SK-N-SH (cell line): ENCODE measurements at regions not wholly inside any gene's neighbourhood (a gene's known extent, or its start where the extent isn't known, plus 50 kb on each side); places are given as distances from the start of the nearest gene placed in this dataset.

Experiments used
- CTCF ChIA-PET: fragments of 300-600, 350-600 bp; formaldehyde crosslinking; extraction: SDS; loops from one replicate; lab custom pipeline; 2021; lab: Yijun Ruan, JAX
- POLR2A ChIA-PET: fragments of 350-600 bp; sonication (Branson Sonifier 250); formaldehyde crosslinking; extraction: SDS; loops from one replicate; lab custom pipeline; 2020; ENCODE audit warnings: antibody characterized with exemption, inconsistent platforms; lab: Yijun Ruan, JAX
- DNase-seq: peaks from one replicate; pipeline ENCODE4 v3.0.0; 2012
- H2AFZ ChIP-seq: fragments of 200-600 bp; sonication (generic); 2 replicates; pipeline ENCODE4 v1.8.1; 2016; ENCODE audit warnings: antibody characterized with exemption, mild to moderate bottlenecking, low read depth
- H3F3A ChIP-seq: fragments of 200-600 bp; sonication (generic); replicated peaks from 2 replicates; pipeline ENCODE3; 2016; ENCODE audit warnings: antibody characterized with exemption, mild to moderate bottlenecking; ENCODE audit not compliant: insufficient read depth
- H3K27ac ChIP-seq, 2 experiments: fragments of 200-500 bp in 1 of 2; fragments of 200-600 bp in 1 of 2; sonication (Bioruptor generic) in 1 of 2; sonication (generic), shearing (Covaris generic) in 1 of 2; 2 replicates each; pipeline versions ENCODE4 v1.5.1 to v1.6.1; 2014 to 2016; ENCODE audit warnings: low read depth in 2 of 2, inconsistent platforms in 1 of 2, low read length in 1 of 2, mild to moderate bottlenecking in 1 of 2, mixed read lengths in 1 of 2
- H3K27me3 ChIP-seq: fragments of 200-600 bp; sonication (generic), shearing (Covaris generic); 2 replicates; pipeline ENCODE4 v1.6.1; 2016; ENCODE audit warnings: mixed run types; ENCODE audit not compliant: insufficient read depth
- H3K36me3 ChIP-seq, 2 experiments: fragments of 200-500 bp in 1 of 2; fragments of 200-600 bp in 1 of 2; sonication (Bioruptor generic) in 1 of 2; sonication (generic) in 1 of 2; replicated peaks in 1 of 2; 2 replicates each; pipeline versions ENCODE3 to v1.5.1; 2014 to 2016; ENCODE audit warnings: low read length in 1 of 2, mild to moderate bottlenecking in 1 of 2; ENCODE audit not compliant: insufficient read depth in 2 of 2, control insufficient read depth in 1 of 2
- H3K4me1 ChIP-seq, 2 experiments: fragments of 200-500 bp in 1 of 2; fragments of 200-600 bp in 1 of 2; sonication (Bioruptor generic) in 1 of 2; sonication (generic), shearing (Covaris generic) in 1 of 2; 2 replicates each; pipeline versions ENCODE4 v1.5.1 to v1.6.1; 2014 to 2016; ENCODE audit warnings: low read depth in 1 of 2, low read length in 1 of 2, mixed run types in 1 of 2; ENCODE audit not compliant: insufficient read depth in 2 of 2, control insufficient read depth in 1 of 2
- H3K4me2 ChIP-seq: fragments of 200-600 bp; sonication (generic), shearing (Covaris generic); 2 replicates; pipeline ENCODE4 v1.6.1; 2017; ENCODE audit warnings: mixed run types
- H3K4me3 ChIP-seq, 2 experiments: fragments of 200-500 bp in 1 of 2; fragments of 200-600 bp in 1 of 2; sonication (Bioruptor generic) in 1 of 2; sonication (generic), shearing (Covaris generic) in 1 of 2; 2 replicates each; pipeline versions ENCODE4 v1.5.1 to v1.8.1; 2014 to 2016; ENCODE audit warnings: low read depth in 2 of 2, inconsistent platforms in 1 of 2, low read length in 1 of 2, mild to moderate bottlenecking in 1 of 2, mixed read lengths in 1 of 2, moderate library complexity in 1 of 2
- H3K79me2 ChIP-seq: fragments of 200-600 bp; sonication (generic); 2 replicates; pipeline ENCODE4 v1.8.1; 2017; ENCODE audit warnings: mild to moderate bottlenecking; ENCODE audit not compliant: insufficient read depth
- H3K9ac ChIP-seq: fragments of 200-600 bp; sonication (generic); 2 replicates; pipeline ENCODE4 v1.6.1; 2017; ENCODE audit warnings: mixed run types
- H3K9me2 ChIP-seq: fragments of 200-600 bp; sonication (generic); 2 replicates; pipeline ENCODE4 v1.6.1; 2017; ENCODE audit warnings: mixed run types
- H3K9me3 ChIP-seq: fragments of 200-600 bp; sonication (generic); 2 replicates; pipeline ENCODE4 v1.6.1; 2017; ENCODE audit warnings: mixed run types, mild to moderate bottlenecking, moderate library complexity
- H4K20me1 ChIP-seq: fragments of 200-600 bp; sonication (generic); 2 replicates; pipeline ENCODE4 v1.6.1; 2017; ENCODE audit warnings: mild to moderate bottlenecking, mixed run types; ENCODE audit not compliant: insufficient read depth
- CHD2 ChIP-seq: fragments of 150-350 bp; IDR thresholded peaks from 2 replicates; pipeline ENCODE4 v1.6.1; 2018; ENCODE audit warnings: low read length; ENCODE audit not compliant: partially characterized antibody
- CTCF ChIP-seq: fragments of 200-600 bp; sonication (generic); IDR thresholded peaks from 2 replicates; pipeline ENCODE4 v1.6.1; 2017; ENCODE audit warnings: antibody characterized with exemption, mild to moderate bottlenecking, moderate library complexity
- GABPA ChIP-seq: IDR thresholded peaks from 2 replicates; pipeline ENCODE4 v1.4.0; 2012; ENCODE audit warnings: low read depth, mild to moderate bottlenecking
- GATA2 ChIP-seq: sonication (generic); formaldehyde crosslinking; IDR thresholded peaks from 2 replicates; pipeline ENCODE4 v1.5.0; 2020; ENCODE audit warnings: mild to moderate bottlenecking, missing genetic modification reagents
- MXI1 ChIP-seq: IDR thresholded peaks from 2 replicates; pipeline ENCODE4 v1.6.1; 2012; ENCODE audit warnings: mild to moderate bottlenecking, low read depth, low read length, improper control_type of control experiment
- NFIC ChIP-seq: IDR thresholded peaks from 2 replicates; pipeline ENCODE4 v1.4.0; 2012; ENCODE audit warnings: borderline replicate concordance
- NRF1 ChIP-seq: IDR thresholded peaks from 2 replicates; pipeline ENCODE4 v1.6.1; 2012; ENCODE audit warnings: low read depth, mild to moderate bottlenecking, low read length
- PBX3 ChIP-seq: IDR thresholded peaks from 2 replicates; pipeline ENCODE4; 2012
- POLR2AphosphoS5 ChIP-seq: IDR thresholded peaks from 2 replicates; pipeline ENCODE4 v1.6.1; 2012; ENCODE audit warnings: low read depth, low read length
- RCOR1 ChIP-seq: fragments of 150-350 bp; IDR thresholded peaks from 2 replicates; pipeline ENCODE4 v1.6.1; 2017; ENCODE audit warnings: antibody characterized with exemption, low read length
- RXRA ChIP-seq: IDR thresholded peaks from 2 replicates; pipeline ENCODE4 v1.4.0; 2012; ENCODE audit warnings: low read depth, mild to moderate bottlenecking, borderline replicate concordance
- SIN3A ChIP-seq: IDR thresholded peaks from 2 replicates; pipeline ENCODE4 v1.6.1; 2012; ENCODE audit warnings: low read depth, mild to moderate bottlenecking, low read length, moderate library complexity, borderline replicate concordance
- TAF1 ChIP-seq: IDR thresholded peaks from 2 replicates; pipeline ENCODE4 v1.6.1; 2012; ENCODE audit warnings: low read depth, mild to moderate bottlenecking, low read length, moderate library complexity, borderline replicate concordance
- TCF12 ChIP-seq: IDR thresholded peaks from 2 replicates; pipeline ENCODE4 v1.4.0; 2012
- TEAD4 ChIP-seq: IDR thresholded peaks from 2 replicates; pipeline ENCODE4 v1.4.0; 2012; ENCODE audit warnings: mild to moderate bottlenecking, borderline replicate concordance; ENCODE audit not compliant: insufficient read depth
- ZBTB33 ChIP-seq: IDR thresholded peaks from 2 replicates; pipeline ENCODE4 v1.4.0; 2012; ENCODE audit warnings: low read depth, borderline replicate concordance
- WGBS: methylation state at CpG from one replicate; pipeline ENCODE4 v1.1.6; 2017; ENCODE audit warnings: low lambda C conversion rate; 5-methylcytosine and 5-hydroxymethylcytosine counted together
- TF ChIP-seq, protein P1 (sequence below): fragments of 150-350 bp; IDR thresholded peaks from 2 replicates; pipeline ENCODE4 v1.6.1; 2016; ENCODE audit warnings: mild to moderate bottlenecking, low read depth, low read length

- no peak overlapping the region for H3K4me2 ChIP-seq
- H3K27ac ChIP-seq: no peak overlapping the region
- no peak overlapping the region for H3K9ac ChIP-seq
- ChIA-PET POLR2A (no interaction called here), CTCF (interaction anchor here (0.9 kb wide), 1 partner anchor 14 kb away, joined by 3 read pairs; no protein-coding TSS in a partner anchor)
- H3K79me2 ChIP-seq: no peaks in the 10 kb centered on the region
- no peaks in the 10 kb centered on the region for H3F3A ChIP-seq
- H3K9me2 ChIP-seq: no peaks in the 10 kb centered on the region
- no peak overlapping the region for H3K4me3 ChIP-seq
- no peak for TF ChIP-seq GABPA
- TF ChIP-seq CTCF: peak; percentile 50
- TF ChIP-seq, protein P1, sequence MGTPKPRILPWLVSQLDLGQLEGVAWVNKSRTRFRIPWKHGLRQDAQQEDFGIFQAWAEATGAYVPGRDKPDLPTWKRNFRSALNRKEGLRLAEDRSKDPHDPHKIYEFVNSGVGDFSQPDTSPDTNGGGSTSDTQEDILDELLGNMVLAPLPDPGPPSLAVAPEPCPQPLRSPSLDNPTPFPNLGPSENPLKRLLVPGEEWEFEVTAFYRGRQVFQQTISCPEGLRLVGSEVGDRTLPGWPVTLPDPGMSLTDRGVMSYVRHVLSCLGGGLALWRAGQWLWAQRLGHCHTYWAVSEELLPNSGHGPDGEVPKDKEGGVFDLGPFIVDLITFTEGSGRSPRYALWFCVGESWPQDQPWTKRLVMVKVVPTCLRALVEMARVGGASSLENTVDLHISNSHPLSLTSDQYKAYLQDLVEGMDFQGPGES: no peak
- no peaks in the 10 kb centered on the region for H3K9me3 ChIP-seq
- no peaks in the 10 kb centered on the region for H4K20me1 ChIP-seq
- no peak for DNase-seq
- H3K4me1 ChIP-seq: no peaks in the 10 kb centered on the region
- no peaks in the 10 kb centered on the region for H3K27me3 ChIP-seq
- H3K36me3 ChIP-seq: no peaks in the 10 kb centered on the region
- H2AFZ ChIP-seq: no peak overlapping the region
These were observed 117.2 kb downstream of the TEX13C start for GRCh38 chrX:125436855-125437254.

- CTCF ChIA-PET: no interaction called here
- TF ChIP-seq GABPA: no peak
- no peak for TF ChIP-seq SIN3A
- no peak for TF ChIP-seq PBX3
- TF ChIP-seq RXRA: no peak
- TF ChIP-seq, protein P1: no peak
- TF ChIP-seq POLR2AphosphoS5: no peak
- TF ChIP-seq NRF1: no peak
- TF ChIP-seq RCOR1: no peak
- no peak for TF ChIP-seq TCF12
- TF ChIP-seq MXI1: no peak
- no peak for TF ChIP-seq TAF1
- TF ChIP-seq CHD2: no peak
- no peak for TF ChIP-seq NFIC
- no peak for TF ChIP-seq TEAD4
- TF ChIP-seq GATA2 (CRISPR knock-in tag): no peak
- no peak for TF ChIP-seq ZBTB33
These were observed 119.7 kb downstream of the TEX13C start for GRCh38 chrX:125439194-125439849.

More at GRCh38 chrX:125439194-125439849, 119.7 kb downstream of the TEX13C start:
- Histone ChIP-seq H3K9me3 (no peaks in the 10 kb centered on the region), H3K27me3 (no peaks in the 10 kb centered on the region), H2AFZ (no peak overlapping the region), H3K36me3 (no peaks in the 10 kb centered on the region), H3K9ac (no peak overlapping the region), H3K4me1 (no peaks in the 10 kb centered on the region), H3K4me3 (no peak overlapping the region), H3K27ac (no peak overlapping the region), H3F3A (no peaks in the 10 kb centered on the region), H3K79me2 (no peaks in the 10 kb centered on the region), H3K9me2 (no peaks in the 10 kb centered on the region), H4K20me1 (no peaks in the 10 kb centered on the region), H3K4me2 (no peak overlapping the region)
- 6% methylated on average over 3 of the region's 3 CpGs for WGBS
- DNase-seq: no peak
- POLR2A ChIA-PET: no interaction called here
